WTC11 (cell line): ENCODE measurements at regions not wholly inside any gene's neighbourhood (a gene's known extent, or its start where the extent isn't known, plus 50 kb on each side); places are given as distances from the start of the nearest gene placed in this dataset.

Experiments
- ETV6 ChIP-seq: sonication (generic); formaldehyde crosslinking; IDR thresholded peaks from 2 replicates; pipeline ENCODE4 v1.8.1; 2022; ENCODE audit warnings: mild to moderate bottlenecking, missing genetic modification reagents
- TF ChIP-seq, protein P1 (sequence below): sonication (generic); formaldehyde crosslinking; IDR thresholded peaks from 2 replicates; pipeline ENCODE4 v1.8.0; 2023; ENCODE audit warnings: mild to moderate bottlenecking, missing genetic modification reagents

DNA sequence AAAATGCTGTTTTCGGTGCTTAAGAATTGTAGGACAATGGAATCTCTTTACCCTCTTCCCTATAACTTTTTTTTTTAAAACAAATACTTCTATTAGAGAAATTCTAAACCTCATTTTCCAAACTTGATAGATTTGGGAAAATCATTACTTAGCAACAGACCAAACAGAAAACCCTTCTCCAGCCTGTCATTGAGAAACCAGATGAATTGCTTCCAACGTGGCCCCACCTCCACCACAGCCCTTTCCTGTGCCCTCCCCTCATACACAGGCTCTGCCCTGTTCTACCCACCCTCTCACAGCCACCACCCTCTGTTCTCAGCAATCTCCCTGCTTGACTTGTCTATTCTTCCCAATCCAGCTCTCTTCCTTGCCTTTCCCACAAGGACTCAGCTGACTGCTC, 221.2 kb downstream of the DMRT2 start:
- TF ChIP-seq, protein P1, sequence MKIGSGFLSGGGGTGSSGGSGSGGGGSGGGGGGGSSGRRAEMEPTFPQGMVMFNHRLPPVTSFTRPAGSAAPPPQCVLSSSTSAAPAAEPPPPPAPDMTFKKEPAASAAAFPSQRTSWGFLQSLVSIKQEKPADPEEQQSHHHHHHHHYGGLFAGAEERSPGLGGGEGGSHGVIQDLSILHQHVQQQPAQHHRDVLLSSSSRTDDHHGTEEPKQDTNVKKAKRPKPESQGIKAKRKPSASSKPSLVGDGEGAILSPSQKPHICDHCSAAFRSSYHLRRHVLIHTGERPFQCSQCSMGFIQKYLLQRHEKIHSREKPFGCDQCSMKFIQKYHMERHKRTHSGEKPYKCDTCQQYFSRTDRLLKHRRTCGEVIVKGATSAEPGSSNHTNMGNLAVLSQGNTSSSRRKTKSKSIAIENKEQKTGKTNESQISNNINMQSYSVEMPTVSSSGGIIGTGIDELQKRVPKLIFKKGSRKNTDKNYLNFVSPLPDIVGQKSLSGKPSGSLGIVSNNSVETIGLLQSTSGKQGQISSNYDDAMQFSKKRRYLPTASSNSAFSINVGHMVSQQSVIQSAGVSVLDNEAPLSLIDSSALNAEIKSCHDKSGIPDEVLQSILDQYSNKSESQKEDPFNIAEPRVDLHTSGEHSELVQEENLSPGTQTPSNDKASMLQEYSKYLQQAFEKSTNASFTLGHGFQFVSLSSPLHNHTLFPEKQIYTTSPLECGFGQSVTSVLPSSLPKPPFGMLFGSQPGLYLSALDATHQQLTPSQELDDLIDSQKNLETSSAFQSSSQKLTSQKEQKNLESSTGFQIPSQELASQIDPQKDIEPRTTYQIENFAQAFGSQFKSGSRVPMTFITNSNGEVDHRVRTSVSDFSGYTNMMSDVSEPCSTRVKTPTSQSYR, result no peak
- no peak for TF ChIP-seq ETV6 (CRISPR knock-in tag)
